Glutamatergic neuron (in vitro differentiated cells): ENCODE measurements at regions not wholly inside any gene's neighbourhood (a gene's known extent, or its start where the extent isn't known, plus 50 kb on each side); places are given as distances from the start of the nearest gene placed in this dataset.

ENCODE experiments used
- DNase-seq: peaks from one replicate; pipeline ENCODE4 v3.0.0; 2022
- H3K27ac Mint-ChIP-seq: one replicate; pipeline ENCODE4 v1.8.0; 2020; ENCODE audit warnings: mild to moderate bottlenecking, mixed read lengths, inconsistent platforms; ENCODE audit not compliant: unreplicated experiment
- H3K27me3 Mint-ChIP-seq: one replicate; pipeline ENCODE4 v1.8.0; 2020; ENCODE audit warnings: mild to moderate bottlenecking, moderate library complexity, mixed read lengths, inconsistent platforms; ENCODE audit not compliant: unreplicated experiment
- H3K36me3 Mint-ChIP-seq: one replicate; pipeline ENCODE4 v1.8.0; 2020; ENCODE audit warnings: mild to moderate bottlenecking, mixed read lengths, inconsistent platforms; ENCODE audit not compliant: unreplicated experiment
- H3K4me1 Mint-ChIP-seq: one replicate; pipeline ENCODE4 v1.8.0; 2020; ENCODE audit warnings: mild to moderate bottlenecking, low read depth, mixed read lengths, inconsistent platforms; ENCODE audit not compliant: unreplicated experiment
- H3K4me3 Mint-ChIP-seq: one replicate; pipeline ENCODE4 v1.8.0; 2020; ENCODE audit warnings: mild to moderate bottlenecking, mixed read lengths, inconsistent platforms; ENCODE audit not compliant: unreplicated experiment
- H3K9me3 Mint-ChIP-seq: one replicate; pipeline ENCODE4 v1.8.0; 2020; ENCODE audit warnings: mild to moderate bottlenecking, moderate library complexity, mixed read lengths, inconsistent platforms; ENCODE audit not compliant: unreplicated experiment
- TF ChIP-seq, protein P1 (sequence below): fragments of 200-600 bp; sonication (generic); IDR thresholded peaks from one replicate; pipeline ENCODE4 v1.5.0; 2021; ENCODE audit not compliant: partially characterized antibody, unreplicated experiment

GRCh38 chr2:37561615-37562569 lies 109.5 kb downstream of the CDC42EP3 start:
- Mint-ChIP-seq H3K9me3 (peaks cover 2% of the 10 kb centered on the region), H3K4me3 (no peak overlapping the region), H3K27me3 (peaks cover 3% of the 10 kb centered on the region), H3K36me3 (no peaks in the 10 kb centered on the region), H3K4me1 (peaks cover 1% of the 10 kb centered on the region), H3K27ac (no peak overlapping the region)
- no peak for DNase-seq
- TF ChIP-seq, protein P1, sequence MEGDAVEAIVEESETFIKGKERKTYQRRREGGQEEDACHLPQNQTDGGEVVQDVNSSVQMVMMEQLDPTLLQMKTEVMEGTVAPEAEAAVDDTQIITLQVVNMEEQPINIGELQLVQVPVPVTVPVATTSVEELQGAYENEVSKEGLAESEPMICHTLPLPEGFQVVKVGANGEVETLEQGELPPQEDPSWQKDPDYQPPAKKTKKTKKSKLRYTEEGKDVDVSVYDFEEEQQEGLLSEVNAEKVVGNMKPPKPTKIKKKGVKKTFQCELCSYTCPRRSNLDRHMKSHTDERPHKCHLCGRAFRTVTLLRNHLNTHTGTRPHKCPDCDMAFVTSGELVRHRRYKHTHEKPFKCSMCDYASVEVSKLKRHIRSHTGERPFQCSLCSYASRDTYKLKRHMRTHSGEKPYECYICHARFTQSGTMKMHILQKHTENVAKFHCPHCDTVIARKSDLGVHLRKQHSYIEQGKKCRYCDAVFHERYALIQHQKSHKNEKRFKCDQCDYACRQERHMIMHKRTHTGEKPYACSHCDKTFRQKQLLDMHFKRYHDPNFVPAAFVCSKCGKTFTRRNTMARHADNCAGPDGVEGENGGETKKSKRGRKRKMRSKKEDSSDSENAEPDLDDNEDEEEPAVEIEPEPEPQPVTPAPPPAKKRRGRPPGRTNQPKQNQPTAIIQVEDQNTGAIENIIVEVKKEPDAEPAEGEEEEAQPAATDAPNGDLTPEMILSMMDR: no peak

GRCh38 chr2:37563375-37564015 lies 107.9 kb downstream of the CDC42EP3 start:
- Mint-ChIP-seq H3K9me3 (no peaks in the 10 kb centered on the region), H3K4me3 (no peak overlapping the region), H3K36me3 (no peaks in the 10 kb centered on the region), H3K27ac (no peak overlapping the region), H3K27me3 (peaks cover 3% of the 10 kb centered on the region), H3K4me1 (peaks cover 1% of the 10 kb centered on the region)
- DNase-seq: no peak
- TF ChIP-seq, protein P1: no peak

GRCh38 chr2:37564356-37564755 lies 107.1 kb downstream of the CDC42EP3 start:
- H3K27ac Mint-ChIP-seq: no peak overlapping the region
- H3K9me3 Mint-ChIP-seq: no peaks in the 10 kb centered on the region
- H3K27me3 Mint-ChIP-seq: peaks cover 3% of the 10 kb centered on the region
- peaks cover 1% of the 10 kb centered on the region for H3K4me1 Mint-ChIP-seq
- H3K36me3 Mint-ChIP-seq: no peaks in the 10 kb centered on the region
- no peak overlapping the region for H3K4me3 Mint-ChIP-seq
- no peak for DNase-seq
- TF ChIP-seq, protein P1: no peak

DNA sequence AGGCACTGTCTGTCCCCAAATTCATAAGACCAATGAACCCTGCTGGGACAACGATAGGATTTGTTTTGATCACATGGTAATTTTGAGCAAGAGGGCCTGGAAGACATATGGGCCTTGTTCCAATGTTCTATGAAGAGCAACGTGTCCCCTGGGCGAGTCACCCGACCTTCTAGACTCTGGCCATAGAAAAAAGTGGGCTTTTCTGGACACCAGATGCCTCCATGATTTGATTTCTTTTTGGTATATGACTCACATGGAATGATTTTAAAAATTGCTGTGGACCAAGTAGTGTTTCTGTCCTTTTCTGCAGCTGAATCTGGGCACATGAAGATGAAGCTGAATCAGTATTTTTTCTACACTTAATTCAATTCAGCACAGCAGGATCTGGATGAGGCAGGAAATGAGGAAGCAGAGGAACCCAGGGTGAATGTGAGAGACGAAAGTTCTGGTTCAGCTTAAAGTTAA lies 104.9 kb downstream of the CDC42EP3 start:
- Mint-ChIP-seq H3K4me1 (peaks cover 1% of the 10 kb centered on the region), H3K9me3 (no peaks in the 10 kb centered on the region), H3K27ac (no peak overlapping the region), H3K36me3 (no peaks in the 10 kb centered on the region), H3K4me3 (no peak overlapping the region), H3K27me3 (peaks cover 3% of the 10 kb centered on the region)
- TF ChIP-seq, protein P1: no peak
- DNase-seq: no peak
